ENCODE measurements at regions not wholly inside any gene's neighbourhood (a gene's known extent, or its start where the extent isn't known, plus 50 kb on each side); places are given as distances from the start of the nearest gene placed in this dataset.
"Not testable (repeated sequence)": the region's sequence is repeated elsewhere in the genome, so short reads cannot be mapped to it uniquely, and the experiment has no call there.

DNA sequence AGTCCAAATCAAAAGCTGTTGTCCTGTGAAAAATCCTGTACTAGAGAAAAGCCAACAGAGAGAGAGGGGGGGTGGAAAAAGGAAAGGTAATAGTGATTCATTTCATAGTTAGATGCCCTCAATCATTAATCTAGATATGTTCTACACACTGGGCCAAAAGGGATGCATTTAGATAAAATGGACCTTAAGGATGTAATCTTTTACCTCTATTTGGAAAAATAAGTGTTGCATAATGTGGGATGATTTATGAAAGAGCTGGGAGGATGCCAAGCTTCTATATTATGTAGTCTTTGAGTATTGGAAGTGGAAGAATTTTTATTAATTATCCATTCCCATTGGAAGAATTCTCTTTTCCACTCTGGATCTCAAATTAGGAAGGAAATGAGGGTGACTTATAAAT, 480.5 kb upstream of the ZEB2 start:
- no peak for DNase-seq (ENCODE audit: low read depth, low spot score)

DNA sequence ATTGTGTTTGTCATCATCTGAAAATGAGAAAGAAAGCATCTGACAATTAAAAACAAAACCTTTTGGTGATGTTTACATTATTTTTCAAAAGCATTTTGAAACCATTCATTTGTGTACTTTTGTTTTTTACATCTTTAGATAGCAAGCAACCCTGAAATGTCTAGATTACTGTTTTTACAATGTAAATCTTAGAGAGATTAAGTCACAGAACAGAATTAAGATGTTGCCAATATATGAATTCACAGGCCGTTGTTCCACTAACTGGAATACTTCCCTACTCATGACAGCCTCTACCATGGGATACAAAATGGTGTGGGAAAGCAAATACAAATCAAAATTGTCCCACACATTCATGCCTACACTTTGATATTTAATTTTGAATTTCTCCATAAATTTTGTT, 480.0 kb upstream of the ZEB2 start:
- no peak for DNase-seq (ENCODE audit: low read depth, low spot score)

DNA sequence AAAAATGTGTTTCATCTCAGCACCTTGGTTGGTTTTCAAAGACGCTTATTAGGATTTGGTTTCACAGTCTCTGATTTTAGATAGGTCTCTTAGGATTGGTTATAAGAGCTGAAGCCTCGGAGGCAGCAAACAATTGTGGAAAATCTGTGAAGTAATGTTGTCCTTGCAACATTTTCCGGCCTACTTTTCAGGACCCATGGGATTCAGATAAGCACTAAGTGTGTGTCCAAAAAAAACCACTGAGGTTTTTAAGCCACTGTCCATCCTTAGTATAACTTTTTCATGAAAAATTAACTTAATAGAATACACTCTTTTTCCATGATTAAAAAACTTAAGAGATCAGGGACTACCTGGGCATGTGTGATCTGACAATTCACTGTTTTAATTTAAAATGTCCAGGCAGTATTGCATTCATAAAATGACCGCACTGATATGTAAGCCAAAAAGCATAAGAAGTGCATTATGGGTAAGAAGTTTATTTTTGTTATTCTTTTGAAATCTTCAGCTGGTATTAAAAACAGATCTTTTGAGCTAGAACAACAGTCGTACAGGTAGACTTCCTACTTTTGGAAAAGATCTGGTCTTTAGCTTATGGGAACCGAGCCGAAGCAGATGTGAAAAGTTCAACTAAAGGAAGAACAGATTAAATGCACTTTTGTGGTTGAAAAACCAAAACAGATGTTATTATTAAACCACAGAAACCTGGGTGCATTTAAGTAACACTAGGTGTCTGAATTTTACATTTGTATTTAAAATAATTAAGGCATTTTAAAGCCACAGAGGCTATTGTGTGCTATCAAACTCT, 479.4 kb upstream of the ZEB2 start:
- no peak for DNase-seq (ENCODE audit: low read depth, low spot score)

GRCh38 chr2:144998435-144998834, 478.5 kb upstream of the ZEB2 start:
- no peak for DNase-seq (ENCODE audit: low read depth, low spot score)

GRCh38 chr2:144996225-144996795, 476.4 kb upstream of the ZEB2 start:
- DNase-seq (ENCODE audit: low read depth, low spot score), result no peak

DNA sequence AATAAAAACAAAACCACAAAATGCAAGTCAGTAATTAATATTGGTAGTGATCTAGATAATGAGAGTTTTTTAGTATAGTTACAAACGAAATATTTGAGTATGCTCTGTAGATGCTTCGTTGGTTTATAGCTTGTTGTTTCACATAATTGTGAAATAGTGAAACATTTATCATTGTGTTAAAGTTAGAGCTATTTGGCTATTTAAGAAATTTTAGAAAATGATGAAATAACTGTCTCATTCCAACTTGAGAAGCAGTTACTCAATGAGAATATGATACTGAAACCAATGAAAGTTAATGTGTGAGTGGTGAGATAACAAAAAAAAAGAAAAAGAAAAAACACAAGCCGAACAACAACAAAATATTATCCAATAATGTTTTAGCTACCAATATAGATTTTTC, 475.6 kb upstream of the ZEB2 start:
- DNase-seq (ENCODE audit: low read depth, low spot score), result no peak

DNA sequence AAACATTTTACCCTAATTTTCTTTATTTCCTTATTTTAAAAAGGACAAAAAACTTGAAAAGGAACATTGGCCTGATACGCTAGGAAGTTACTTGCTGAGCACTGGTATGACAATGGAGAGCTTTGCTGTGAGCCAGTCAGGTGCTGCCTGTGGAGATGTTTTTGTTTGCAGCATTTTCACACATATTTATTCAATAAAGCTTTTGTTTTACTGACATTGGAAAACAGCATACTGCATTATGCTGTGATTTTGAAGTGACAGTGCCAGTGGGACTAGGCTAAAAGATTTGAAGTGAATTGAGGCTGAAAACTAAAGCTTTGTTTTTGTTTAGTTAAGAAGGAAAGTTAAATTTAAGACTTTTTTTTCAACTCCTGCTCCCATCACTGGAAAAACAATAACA, 470.7 kb upstream of the ZEB2 start:
- DNase-seq (ENCODE audit: low read depth, low spot score), result no peak

DNA sequence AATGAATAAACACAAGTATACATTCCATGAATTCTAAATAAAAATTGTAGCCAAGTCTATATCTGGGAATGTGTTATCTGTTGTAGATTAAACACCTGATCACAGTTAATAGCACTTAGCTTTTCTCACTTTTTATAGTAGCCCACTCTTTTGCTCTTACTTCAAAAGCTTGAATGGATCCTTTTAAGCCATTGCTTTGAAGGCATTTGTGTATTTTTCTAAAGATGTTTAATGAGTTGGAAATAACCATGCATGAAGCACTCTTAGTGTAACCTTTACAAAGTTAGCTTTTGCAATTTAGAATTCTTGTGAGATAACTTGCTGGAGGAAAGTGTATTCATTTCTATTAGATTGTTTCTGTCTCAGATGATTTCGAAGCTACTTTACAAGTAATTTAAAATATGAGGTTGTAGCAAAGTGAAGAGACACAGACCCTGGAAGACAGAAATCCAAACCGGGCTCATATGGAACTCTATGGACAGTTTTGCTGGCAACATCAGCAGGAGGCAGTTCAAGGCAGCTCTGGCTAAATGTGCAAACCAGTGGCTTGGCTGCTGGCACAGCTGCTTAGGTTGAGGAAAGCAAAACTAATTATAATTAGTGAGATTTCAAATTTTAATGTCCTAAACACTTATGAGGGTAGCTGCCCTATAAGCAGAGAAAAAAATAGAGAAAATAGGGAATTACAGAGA, 469.8 kb upstream of the ZEB2 start:
- DNase-seq (ENCODE audit: low read depth, low spot score), result no peak

DNA sequence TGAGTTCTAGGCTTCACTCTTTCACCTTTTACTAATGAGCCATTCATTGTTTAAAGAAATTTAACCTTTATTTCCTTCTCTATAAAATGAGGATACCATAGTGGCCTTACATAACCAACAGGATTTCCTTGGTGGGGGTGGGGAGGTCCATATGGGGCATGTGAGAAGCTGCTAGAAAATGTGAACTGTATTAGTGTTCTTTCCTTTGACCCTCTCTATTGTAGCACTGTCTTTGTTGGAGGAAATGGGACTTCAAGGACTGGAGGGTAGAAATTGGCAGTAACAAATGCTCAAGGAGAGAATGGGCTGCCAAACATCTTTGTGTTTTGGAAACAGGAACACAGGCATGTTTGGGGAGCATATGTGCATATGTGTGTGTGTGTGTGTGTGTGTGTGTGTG, 468.7 kb upstream of the ZEB2 start:
- DNase-seq (ENCODE audit: low read depth, low spot score), result no peak

DNA sequence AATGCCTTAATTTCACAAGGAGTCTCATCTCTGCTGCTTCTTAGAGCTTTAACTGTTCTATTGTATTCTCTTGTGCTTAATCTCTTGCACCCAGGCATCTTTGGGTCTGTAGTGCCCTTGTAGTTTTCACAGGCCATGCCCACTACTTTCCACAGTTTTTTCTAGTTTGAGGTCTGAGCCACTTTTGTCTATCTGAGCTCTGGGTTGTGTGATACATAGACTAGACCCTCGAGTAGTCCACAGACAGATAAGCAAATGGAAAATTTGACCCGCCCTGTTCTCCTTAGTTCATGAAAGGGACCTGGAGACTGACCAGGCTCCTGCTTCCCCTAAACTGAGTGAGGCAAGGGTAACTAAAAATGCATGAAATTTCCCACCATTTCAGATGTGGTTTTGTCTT, 466.8 kb upstream of the ZEB2 start:
- DNase-seq (ENCODE audit: low read depth, low spot score), result no peak

DNA sequence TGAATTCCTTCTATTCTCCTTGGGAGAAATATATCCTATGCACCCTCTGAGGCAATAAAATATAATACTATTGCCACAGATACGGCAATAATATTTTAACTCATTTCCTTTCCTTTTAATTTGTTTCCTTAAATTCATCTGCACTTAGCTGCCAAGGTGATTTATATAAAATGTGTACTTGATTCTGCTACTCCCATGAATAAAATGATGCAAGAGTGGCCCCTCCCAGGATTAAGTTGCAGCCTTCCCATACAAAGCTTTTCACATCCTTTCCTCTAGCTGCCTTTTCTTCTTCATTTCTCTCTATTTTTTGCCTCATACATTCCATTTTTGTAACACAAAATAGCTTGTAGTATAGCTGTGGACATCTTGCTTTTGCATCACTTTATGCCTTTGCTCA, 464.1 kb upstream of the ZEB2 start:
- DNase-seq (ENCODE audit: low read depth, low spot score), result no peak

DNA sequence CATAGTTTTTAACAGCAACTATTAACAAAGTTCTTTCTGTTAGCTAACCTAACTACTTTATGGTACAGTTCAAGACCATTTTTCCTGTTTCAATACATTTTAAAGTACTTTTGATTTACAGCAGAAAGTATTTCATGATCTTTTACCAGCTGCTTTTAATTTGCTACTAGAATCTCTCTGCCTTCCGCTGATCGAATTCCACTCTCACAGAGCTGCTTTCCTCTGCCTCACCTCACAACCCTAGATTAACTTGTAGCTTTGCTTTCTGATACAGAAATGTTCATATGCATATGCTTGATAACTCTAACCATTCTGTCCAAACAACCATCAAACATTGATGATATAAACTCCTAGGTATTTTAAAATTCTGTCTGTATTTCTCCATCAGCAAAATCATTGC, 463.2 kb upstream of the ZEB2 start:
- no peak for DNase-seq (ENCODE audit: low read depth, low spot score)

DNA sequence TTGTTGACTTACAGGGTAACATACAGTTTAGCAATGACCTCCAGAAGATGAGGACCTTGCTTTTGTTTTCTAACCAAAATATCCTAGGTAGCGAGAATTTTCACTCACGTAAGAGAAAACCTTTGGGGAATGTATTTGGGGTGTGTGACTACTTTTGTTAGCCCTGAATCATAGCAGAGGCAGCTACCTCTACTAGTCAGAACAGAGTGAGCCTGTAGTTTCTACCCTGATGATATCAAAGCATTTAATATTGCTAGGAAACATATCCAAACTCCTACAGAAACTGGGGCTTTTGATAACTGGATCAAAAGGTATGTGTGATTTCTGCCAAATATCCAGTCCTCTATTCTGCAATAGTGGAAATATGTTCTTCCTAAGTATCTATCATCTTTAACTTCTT, 462.6 kb upstream of the ZEB2 start:
- DNase-seq (ENCODE audit: low read depth, low spot score), result no peak

GRCh38 chr2:144975881-144976280, 456.0 kb upstream of the ZEB2 start:
- no peak for DNase-seq (ENCODE audit: low read depth, low spot score)

DNA sequence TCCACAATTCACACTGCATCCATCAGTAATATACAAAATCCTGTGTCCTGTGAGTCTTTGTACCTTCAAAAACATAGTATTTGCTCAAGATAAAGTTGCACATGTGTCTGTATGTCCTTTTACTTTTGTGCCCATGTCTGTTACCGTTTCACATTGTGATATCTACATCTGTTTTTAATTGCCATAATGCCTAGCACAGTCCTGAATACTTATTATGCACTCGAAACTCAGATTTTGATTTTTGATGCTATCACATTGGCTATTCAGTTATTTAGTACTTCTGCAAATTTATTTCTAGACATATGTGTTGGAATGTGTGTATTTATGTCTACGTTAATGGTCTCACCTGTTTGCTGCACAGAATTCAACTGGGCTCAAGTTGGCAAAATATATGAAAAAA, 452.8 kb upstream of the ZEB2 start:
- no peak for DNase-seq (ENCODE audit: low read depth, low spot score)

DNA sequence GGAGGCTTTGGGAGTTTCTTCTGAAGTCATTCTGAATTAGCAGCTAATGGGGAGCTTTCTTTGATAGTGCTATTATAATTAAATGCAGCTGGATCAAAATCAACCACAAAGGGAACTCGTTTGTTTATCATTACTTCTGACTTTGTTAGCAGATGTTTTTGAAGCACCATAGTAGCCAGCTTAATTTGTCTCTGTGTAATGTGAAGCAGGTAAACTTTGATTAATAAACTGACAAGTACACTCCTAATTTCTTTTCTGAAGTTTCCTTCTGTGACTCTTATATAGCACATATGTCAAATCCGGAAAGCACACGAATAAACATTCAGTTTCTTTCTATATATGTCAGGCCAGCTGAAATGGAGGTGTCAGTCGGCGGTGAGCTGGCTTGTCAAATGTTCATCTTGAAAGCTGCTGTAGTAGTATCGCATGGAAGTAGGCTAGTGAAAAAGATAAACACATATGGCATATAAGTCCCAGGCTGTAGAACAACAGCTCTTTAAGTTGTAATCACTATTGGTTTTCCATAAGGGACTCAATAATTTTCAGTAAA, 451.9 kb upstream of the ZEB2 start:
- DNase-seq (ENCODE audit: low read depth, low spot score), result no peak

DNA sequence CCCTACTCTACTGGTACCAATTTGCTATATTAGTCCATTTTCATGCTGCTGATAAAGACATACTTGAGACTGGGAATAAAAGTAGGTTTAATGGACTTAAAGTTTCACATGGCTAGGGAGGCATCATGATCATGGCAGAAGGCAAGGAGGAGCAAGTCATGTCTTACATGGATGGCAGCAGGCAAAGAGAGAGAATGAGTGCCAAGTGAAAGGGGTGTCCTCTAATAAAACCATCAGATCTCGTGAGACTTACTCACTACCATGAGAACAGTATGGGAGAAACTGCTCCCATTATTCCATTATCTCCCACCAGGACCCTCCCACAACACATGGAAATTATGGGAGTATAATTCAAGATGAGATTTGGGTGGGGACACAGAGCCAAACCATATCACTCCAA, 450.5 kb upstream of the ZEB2 start:
- DNase-seq (ENCODE audit: low read depth, low spot score), result not testable (repeated sequence)

- DNase-seq (ENCODE audit: low read depth, low spot score), result not testable (repeated sequence)
Observed at GRCh38 chr2:144969564-144969963, 449.6 kb upstream of the ZEB2 start.

DNA sequence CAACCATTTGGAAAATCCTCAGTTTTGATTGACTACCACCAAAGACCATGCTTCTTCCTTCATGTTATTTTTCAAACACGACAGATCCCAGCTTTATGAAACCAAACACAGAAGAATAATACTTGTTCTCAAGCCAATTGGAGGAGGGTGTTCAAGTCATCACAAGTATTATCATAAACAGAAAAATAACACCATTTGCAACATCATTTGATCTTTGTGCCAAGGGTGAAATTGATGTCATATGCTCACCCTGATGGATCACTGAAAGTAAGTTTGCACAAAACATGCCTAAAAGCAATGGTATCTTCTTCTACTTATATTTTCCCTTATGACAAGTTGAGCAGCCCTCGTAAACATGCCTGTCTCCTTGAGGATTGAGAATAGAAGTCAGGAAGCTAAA, 448.0 kb upstream of the ZEB2 start:
- DNase-seq (ENCODE audit: low read depth, low spot score), result no peak

DNA sequence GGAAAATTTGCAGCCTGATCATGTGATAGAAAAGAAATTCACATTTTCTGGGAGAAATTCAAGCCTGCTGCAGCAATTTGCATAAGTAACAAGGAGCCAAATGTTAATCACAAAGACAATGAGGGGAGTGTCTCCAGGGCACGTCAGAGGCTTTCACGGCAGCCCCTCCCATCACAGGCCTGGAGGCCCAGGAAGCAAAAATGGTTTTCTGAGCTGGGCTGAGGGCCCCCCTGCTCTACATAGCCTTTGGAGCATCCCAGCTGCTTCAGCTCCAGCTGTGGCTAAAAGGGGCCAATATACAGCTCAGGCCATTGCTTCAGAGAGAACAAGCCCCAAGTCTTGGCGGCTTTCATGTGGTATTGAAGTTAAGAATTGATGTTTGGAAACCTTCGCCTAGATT, 445.3 kb upstream of the ZEB2 start:
- DNase-seq (ENCODE audit: low read depth, low spot score), result no peak

DNA sequence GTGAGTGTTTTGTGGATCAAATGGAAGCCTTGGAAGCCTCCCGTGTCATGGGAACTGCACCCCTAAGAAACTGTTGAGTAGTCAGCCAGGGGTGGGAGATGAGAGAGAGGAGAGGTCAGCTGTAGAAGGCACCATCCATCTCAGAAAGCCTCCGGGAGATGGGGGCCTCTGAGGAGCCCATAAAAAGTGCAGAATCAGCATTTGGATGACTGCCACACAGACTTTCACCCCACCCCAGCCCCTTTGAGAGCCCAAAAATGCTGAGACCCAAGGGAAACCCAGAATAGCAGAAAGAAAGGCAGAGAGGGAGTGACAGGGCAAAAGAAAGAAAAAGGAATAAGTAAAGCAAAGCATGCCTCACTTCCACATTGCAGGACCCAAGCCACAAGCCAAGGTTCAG, 443.1 kb upstream of the ZEB2 start:
- no peak for DNase-seq (ENCODE audit: low read depth, low spot score)

DNA sequence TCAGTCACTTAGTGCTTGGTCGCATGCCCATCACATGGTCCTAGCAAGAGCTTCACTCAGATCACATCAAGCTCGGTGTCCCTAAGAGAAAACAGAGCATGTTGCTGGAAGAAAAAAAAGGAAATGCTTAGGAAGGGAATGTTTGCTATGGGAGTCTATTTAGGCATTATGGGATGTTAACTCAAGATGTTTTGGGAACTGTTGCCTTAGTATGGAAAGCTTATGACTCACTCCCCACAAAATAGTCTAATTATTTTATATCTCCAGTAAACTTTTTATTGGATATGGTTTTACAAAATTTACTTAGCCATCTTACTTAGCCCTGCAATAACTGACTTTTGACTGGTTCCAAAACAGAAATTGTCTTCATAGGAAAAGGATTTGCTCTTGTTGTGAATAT, 439.5 kb upstream of the ZEB2 start:
- no peak for DNase-seq (ENCODE audit: low read depth, low spot score)

Measured in activated CD4-positive, CD25-positive, alpha-beta regulatory T cell treated with anti-CD3 and anti-CD28 coated beads, Interleukin-2, amount 50 U/mL, for 16 hours (primary cell).